ENCODE measurements at regions not wholly inside any gene's neighbourhood (a gene's known extent, or its start where the extent isn't known, plus 50 kb on each side); places are given as distances from the start of the nearest gene placed in this dataset.

- H3K27ac ChIP-seq (ENCODE audit: low read depth in 1 of 2, low read length in 2 of 2), result no peak overlapping the region
- no peak overlapping the region for H3K9ac ChIP-seq (ENCODE audit: low read depth in 1 of 2, low read length in 2 of 2)
- H3K36me3 ChIP-seq (ENCODE audit: control insufficient read depth in 4 of 4, insufficient read depth in 3 of 4, low read depth in 1 of 4, low read length in 3 of 4), result no peaks in the 10 kb centered on the region
- peaks cover 0 to 3% (median under 1%) of the 10 kb centered on the region in 4 donors for H3K9me3 ChIP-seq (ENCODE audit: control insufficient read depth in 4 of 4, low read length in 3 of 4)
- no peak for DNase-seq (ENCODE audit: low spot score)
- no peak for TF ChIP-seq NR2F2 (IDR thresholded peaks at IDR 0.05)
- no peak for TF ChIP-seq ATF3 (IDR thresholded peaks at IDR 0.05)
- no peak for TF ChIP-seq TAF1 (conservative IDR thresholded peaks at IDR 0.05)
- no peak for TF ChIP-seq FOXA2 (IDR thresholded peaks at IDR 0.05)
- no peak for TF ChIP-seq GABPA (IDR thresholded peaks at IDR 0.05 in 1 of 2, conservative IDR thresholded peaks at IDR 0.05 in 1 of 2)
- no peak for TF ChIP-seq JUND (IDR thresholded peaks at IDR 0.05)
- no peaks in the 10 kb centered on the region for H3K27me3 ChIP-seq (ENCODE audit: control insufficient read depth in 4 of 4, insufficient read depth in 4 of 4, low read length in 3 of 4)
- WGBS, result 65% methylated on average over 6 of the region's 6 CpGs
- no peak overlapping the region for H3K4me3 ChIP-seq (ENCODE audit: low read depth in 1 of 3, low read length in 3 of 3)
- H3K4me1 ChIP-seq (ENCODE audit: control insufficient read depth in 4 of 4, insufficient read depth in 4 of 4, low read length in 3 of 4), result peaks cover 0 to 13% (median 7%) of the 10 kb centered on the region in 4 donors
These were observed 111.6 kb downstream of the NREP start for GRCh38 chr5:111645303-111645838.

GRCh38 chr5:111643499-111643898 is 113.5 kb downstream of the NREP start:
- H3K4me3 ChIP-seq (ENCODE audit: low read depth in 1 of 3, low read length in 3 of 3), result no peak overlapping the region
- no peak for TF ChIP-seq RXRA (IDR thresholded peaks at IDR 0.05)
- no peak for TF ChIP-seq ATF3 (IDR thresholded peaks at IDR 0.05)
- TF ChIP-seq HNF4A (conservative IDR thresholded peaks at IDR 0.05), result no peak
- no peak for TF ChIP-seq SP1 (IDR thresholded peaks at IDR 0.05)
- no peak for TF ChIP-seq GABPA (IDR thresholded peaks at IDR 0.05 in 1 of 2, conservative IDR thresholded peaks at IDR 0.05 in 1 of 2)
- no peak overlapping the region for H3K27ac ChIP-seq (ENCODE audit: low read depth in 1 of 2, low read length in 2 of 2)
- no peak for DNase-seq (ENCODE audit: low spot score)
- no peaks in the 10 kb centered on the region for H3K36me3 ChIP-seq (ENCODE audit: control insufficient read depth in 4 of 4, insufficient read depth in 3 of 4, low read depth in 1 of 4, low read length in 3 of 4)
- no peaks in the 10 kb centered on the region for H3K27me3 ChIP-seq (ENCODE audit: control insufficient read depth in 4 of 4, insufficient read depth in 4 of 4, low read length in 3 of 4)
- no peak overlapping the region for H3K9ac ChIP-seq (ENCODE audit: low read depth in 1 of 2, low read length in 2 of 2)
- peaks cover 9 to 18% (median 10%) of the 10 kb centered on the region in 4 donors for H3K9me3 ChIP-seq (ENCODE audit: control insufficient read depth in 4 of 4, low read length in 3 of 4)
- H3K4me1 ChIP-seq (ENCODE audit: control insufficient read depth in 4 of 4, insufficient read depth in 4 of 4, low read length in 3 of 4), result peaks cover 0 to 13% (median 7%) of the 10 kb centered on the region in 4 donors
- 60% methylated on average over 2 of the region's 2 CpGs for WGBS

- Histone ChIP-seq H3K4me1 (ENCODE audit: control insufficient read depth in 4 of 4, insufficient read depth in 4 of 4, low read length in 3 of 4) (peaks cover 0 to 14% (median 7%) of the 10 kb centered on the region in 4 donors), H3K27me3 (ENCODE audit: control insufficient read depth in 4 of 4, insufficient read depth in 4 of 4, low read length in 3 of 4) (no peaks in the 10 kb centered on the region), H3K9me3 (ENCODE audit: control insufficient read depth in 4 of 4, low read length in 3 of 4) (peaks cover 11 to 30% (median 16%) of the 10 kb centered on the region in 4 donors), H3K4me3 (ENCODE audit: low read depth in 1 of 3, low read length in 3 of 3) (no peak overlapping the region), H3K36me3 (ENCODE audit: control insufficient read depth in 4 of 4, insufficient read depth in 3 of 4, low read depth in 1 of 4, low read length in 3 of 4) (no peaks in the 10 kb centered on the region), H3K9ac (ENCODE audit: low read depth in 1 of 2, low read length in 2 of 2) (no peak overlapping the region), H3K27ac (ENCODE audit: low read depth in 1 of 2, low read length in 2 of 2) (no peak overlapping the region)
- TF ChIP-seq FOXA2 (IDR thresholded peaks at IDR 0.05), result no peak
- no peak for TF ChIP-seq MAX (IDR thresholded peaks at IDR 0.05)
- TF ChIP-seq CTCF (IDR thresholded peaks at IDR 0.05; ENCODE audit: low read depth, low read length, missing input control), result no peak
- no peak for TF ChIP-seq EGR1 (IDR thresholded peaks at IDR 0.05; ENCODE audit: low read depth in 2 of 2)
- TF ChIP-seq REST (IDR thresholded peaks at IDR 0.05), result no peak
- no peak for TF ChIP-seq ATF3 (IDR thresholded peaks at IDR 0.05)
- no peak for TF ChIP-seq HNF4G (IDR thresholded peaks at IDR 0.05)
- no peak for TF ChIP-seq FOXA1 (IDR thresholded peaks at IDR 0.05)
- TF ChIP-seq HNF4A (conservative IDR thresholded peaks at IDR 0.05), result no peak
- no peak for TF ChIP-seq RAD21 (IDR thresholded peaks at IDR 0.05)
- TF ChIP-seq RXRA (IDR thresholded peaks at IDR 0.05), result no peak
- TF ChIP-seq YY1 (IDR thresholded peaks at IDR 0.05), result no peak
- TF ChIP-seq ZBTB33 (IDR thresholded peaks at IDR 0.05), result no peak
- no peak for TF ChIP-seq NR2F2 (IDR thresholded peaks at IDR 0.05)
- TF ChIP-seq GABPA (IDR thresholded peaks at IDR 0.05 in 1 of 2, conservative IDR thresholded peaks at IDR 0.05 in 1 of 2), result no peak
- TF ChIP-seq SP1 (IDR thresholded peaks at IDR 0.05), result no peak
- DNase-seq (ENCODE audit: low spot score), result no peak
- 81% methylated on average over 4 of the region's 4 CpGs for WGBS
These were observed 115.3 kb downstream of the NREP start for GRCh38 chr5:111641533-111642233.

Measured in liver (tissue), 8 donors.